ENCODE measurements at regions not wholly inside any gene's neighbourhood (a gene's known extent, or its start where the extent isn't known, plus 50 kb on each side); places are given as distances from the start of the nearest gene placed in this dataset.
"Not testable (repeated sequence)": the region's sequence is repeated elsewhere in the genome, so short reads cannot be mapped to it uniquely, and the experiment has no call there.

GRCh38 chr9:41273549-41274267, 84.6 kb upstream of the ZNG1F start:
- DNase-seq (ENCODE audit: low read depth in 2 of 2), result peak; percentile 60 to 64

- peak; percentile 14 for DNase-seq (ENCODE audit: low read depth in 2 of 2)
These were observed 83.9 kb upstream of the ZNG1F start for GRCh38 chr9:41272879-41273548.

GRCh38 chr9:41270992-41271391, 81.9 kb upstream of the ZNG1F start:
- not testable (repeated sequence) for DNase-seq (ENCODE audit: low read depth in 2 of 2)

- not testable (repeated sequence) for DNase-seq (ENCODE audit: low read depth in 2 of 2)
These were observed 80.4 kb upstream of the ZNG1F start for GRCh38 chr9:41269471-41269870.

GRCh38 chr9:41269054-41269453, 79.9 kb upstream of the ZNG1F start:
- DNase-seq (ENCODE audit: low read depth in 2 of 2), result not testable (repeated sequence)

- not testable (repeated sequence) for DNase-seq (ENCODE audit: low read depth in 2 of 2)
These were observed 77.5 kb upstream of the ZNG1F start for GRCh38 chr9:41266602-41267001.

GRCh38 chr9:41266000-41266399, 76.9 kb upstream of the ZNG1F start:
- DNase-seq (ENCODE audit: low read depth in 2 of 2), result not testable (repeated sequence)

GRCh38 chr9:41251973-41252372, 62.9 kb upstream of the ZNG1F start:
- DNase-seq (ENCODE audit: low read depth in 2 of 2), result not testable (repeated sequence)

GRCh38 chr9:41251101-41251500, 62.0 kb upstream of the ZNG1F start:
- not testable (repeated sequence) for DNase-seq (ENCODE audit: low read depth in 2 of 2)

- DNase-seq (ENCODE audit: low read depth in 2 of 2), result not testable (repeated sequence)
These were observed 57.6 kb upstream of the ZNG1F start for GRCh38 chr9:41246702-41247101.

All from stimulated activated CD4-positive, alpha-beta T cell treated with anti-CD3 and anti-CD28 coated beads, Interleukin-12 subunit alpha, Interleukin-12 subunit beta, amount 100 ng/mL, for 24 hours (primary cell).